Loucy (cell line): ENCODE measurements at regions not wholly inside any gene's neighbourhood (a gene's known extent, or its start where the extent isn't known, plus 50 kb on each side); places are given as distances from the start of the nearest gene placed in this dataset.

Experiments used
- H2AFZ ChIP-seq: fragments of 200-600 bp; sonication (generic); 2 replicates; pipeline ENCODE4 v1.6.0; 2016; ENCODE audit warnings: antibody characterized with exemption, mild to moderate bottlenecking, low read length, moderate library complexity
- H3F3A ChIP-seq: fragments of 200-600 bp; 2 replicates; pipeline ENCODE4 v1.6.0; 2016; ENCODE audit warnings: antibody characterized with exemption, low read depth, mild to moderate bottlenecking
- H3K27me3 ChIP-seq: fragments of 200-600 bp; sonication (generic); 2 replicates; pipeline ENCODE4 v1.6.1; 2014; ENCODE audit warnings: low read length, mild to moderate bottlenecking; ENCODE audit not compliant: insufficient read depth, poor library complexity, severe bottlenecking
- H3K36me3 ChIP-seq: fragments of 200-600 bp; sonication (generic); 2 replicates; pipeline ENCODE4 v1.6.1; 2016; ENCODE audit warnings: low read length; ENCODE audit not compliant: insufficient read depth
- H3K4me1 ChIP-seq: fragments of 200-600 bp; sonication (generic); 2 replicates; pipeline ENCODE4 v1.5.1; 2014; ENCODE audit warnings: low read length, mild to moderate bottlenecking; ENCODE audit not compliant: insufficient read depth, poor library complexity, severe bottlenecking
- H3K4me2 ChIP-seq: fragments of 200-600 bp; sonication (generic); 2 replicates; pipeline ENCODE4 v1.6.0; 2014; ENCODE audit warnings: antibody characterized with exemption, low read length, low read depth, mild to moderate bottlenecking; ENCODE audit not compliant: poor library complexity, severe bottlenecking
- H3K4me3 ChIP-seq: fragments of 200-600 bp; sonication (generic); 2 replicates; pipeline ENCODE4 v1.5.1; 2014; ENCODE audit warnings: low read length, mild to moderate bottlenecking, mixed read lengths; ENCODE audit not compliant: poor library complexity, severe bottlenecking
- H3K79me2 ChIP-seq: fragments of 200-600 bp; sonication (generic); 2 replicates; pipeline ENCODE4 v1.6.1; 2014; ENCODE audit warnings: low read length; ENCODE audit not compliant: insufficient read depth
- H3K9ac ChIP-seq: fragments of 200-600 bp; sonication (generic); 2 replicates; pipeline ENCODE4 v1.6.0; 2014; ENCODE audit warnings: mild to moderate bottlenecking, low read depth, low read length, moderate library complexity; ENCODE audit not compliant: poor library complexity, severe bottlenecking
- H3K9me2 ChIP-seq: fragments of 200-600 bp; sonication (generic); replicated peaks from 2 replicates; pipeline ENCODE4 v1.6.1; 2016; ENCODE audit warnings: low read depth, low read length, mixed read lengths
- H3K9me3 ChIP-seq: fragments of 200-600 bp; sonication (generic); 2 replicates; pipeline ENCODE4 v1.6.1; 2014; ENCODE audit warnings: mild to moderate bottlenecking, antibody characterized with exemption, low read length, low read depth; ENCODE audit not compliant: insufficient read depth
- H4K20me1 ChIP-seq: fragments of 200-600 bp; sonication (generic); 2 replicates; pipeline ENCODE4 v1.6.0; 2014; ENCODE audit warnings: antibody characterized with exemption, low read length, mild to moderate bottlenecking; ENCODE audit not compliant: insufficient read depth, poor library complexity, severe bottlenecking
- EZH2phosphoT487 ChIP-seq: fragments of 200-600 bp; IDR thresholded peaks from 2 replicates; pipeline ENCODE4 v1.6.1; 2018; ENCODE audit warnings: antibody characterized with exemption, mild to moderate bottlenecking, moderate library complexity, borderline replicate concordance
- TF ChIP-seq, protein P1 (sequence below): fragments of 200-600 bp; sonication (generic); conservative IDR thresholded peaks from 2 replicates; pipeline ENCODE4 v1.5.1; 2014; ENCODE audit warnings: mild to moderate bottlenecking, antibody characterized with exemption, low read length

DNA sequence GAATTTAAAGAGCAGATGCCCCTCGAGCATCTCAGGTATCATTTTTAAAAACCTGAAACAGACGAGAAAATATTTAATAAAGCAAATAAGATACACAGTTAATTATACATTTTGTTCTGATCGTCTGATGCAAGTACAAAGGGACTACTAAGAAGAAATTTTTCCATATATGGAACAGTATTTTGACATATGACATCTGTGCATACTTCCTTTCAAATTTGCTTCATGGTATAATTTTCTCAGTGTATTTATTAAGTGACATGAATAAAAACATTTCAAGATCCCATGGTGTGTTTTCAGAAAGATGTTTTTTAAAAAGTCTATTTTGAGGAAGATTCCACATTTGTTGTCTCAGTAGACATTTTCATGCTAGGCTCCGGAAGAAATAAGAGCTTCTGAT is 208.1 kb downstream of the VGLL3 start:
- Histone ChIP-seq H3K9me3 (no peaks in the 10 kb centered on the region), H3K4me1 (no peaks in the 10 kb centered on the region), H3K79me2 (no peaks in the 10 kb centered on the region), H3K4me3 (no peak overlapping the region), H3F3A (no peaks in the 10 kb centered on the region), H3K9ac (no peak overlapping the region), H3K4me2 (no peak overlapping the region), H2AFZ (no peak overlapping the region), H3K36me3 (no peaks in the 10 kb centered on the region), H4K20me1 (no peaks in the 10 kb centered on the region), H3K9me2 (no peaks in the 10 kb centered on the region), H3K27me3 (no peaks in the 10 kb centered on the region)
- TF ChIP-seq EZH2phosphoT487, result no peak

DNA sequence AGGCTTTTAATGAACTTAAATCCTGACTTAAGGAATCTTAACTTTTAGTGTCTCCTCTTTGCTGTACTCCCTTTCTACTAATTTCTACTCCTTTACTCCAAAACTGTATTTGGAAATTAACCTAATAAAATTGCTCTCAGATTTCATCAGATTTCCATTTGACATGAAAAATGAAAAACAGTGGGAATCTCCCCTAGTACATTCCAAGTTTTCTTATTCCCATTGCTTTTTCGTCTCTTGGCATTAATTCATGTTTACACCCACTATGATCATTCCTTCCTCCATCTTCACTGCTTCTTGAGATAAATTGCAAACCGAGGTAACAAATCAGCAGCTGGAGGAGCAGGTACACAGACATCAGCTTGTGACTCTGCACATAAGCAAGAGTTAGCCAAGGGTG is 208.7 kb downstream of the VGLL3 start:
- H3K9me3 ChIP-seq, result no peaks in the 10 kb centered on the region
- H2AFZ ChIP-seq, result no peak overlapping the region
- no peak overlapping the region for H3K4me3 ChIP-seq
- H3F3A ChIP-seq, result no peaks in the 10 kb centered on the region
- H3K36me3 ChIP-seq, result no peaks in the 10 kb centered on the region
- H4K20me1 ChIP-seq, result no peaks in the 10 kb centered on the region
- H3K79me2 ChIP-seq, result no peaks in the 10 kb centered on the region
- H3K9ac ChIP-seq, result no peak overlapping the region
- TF ChIP-seq, protein P1, sequence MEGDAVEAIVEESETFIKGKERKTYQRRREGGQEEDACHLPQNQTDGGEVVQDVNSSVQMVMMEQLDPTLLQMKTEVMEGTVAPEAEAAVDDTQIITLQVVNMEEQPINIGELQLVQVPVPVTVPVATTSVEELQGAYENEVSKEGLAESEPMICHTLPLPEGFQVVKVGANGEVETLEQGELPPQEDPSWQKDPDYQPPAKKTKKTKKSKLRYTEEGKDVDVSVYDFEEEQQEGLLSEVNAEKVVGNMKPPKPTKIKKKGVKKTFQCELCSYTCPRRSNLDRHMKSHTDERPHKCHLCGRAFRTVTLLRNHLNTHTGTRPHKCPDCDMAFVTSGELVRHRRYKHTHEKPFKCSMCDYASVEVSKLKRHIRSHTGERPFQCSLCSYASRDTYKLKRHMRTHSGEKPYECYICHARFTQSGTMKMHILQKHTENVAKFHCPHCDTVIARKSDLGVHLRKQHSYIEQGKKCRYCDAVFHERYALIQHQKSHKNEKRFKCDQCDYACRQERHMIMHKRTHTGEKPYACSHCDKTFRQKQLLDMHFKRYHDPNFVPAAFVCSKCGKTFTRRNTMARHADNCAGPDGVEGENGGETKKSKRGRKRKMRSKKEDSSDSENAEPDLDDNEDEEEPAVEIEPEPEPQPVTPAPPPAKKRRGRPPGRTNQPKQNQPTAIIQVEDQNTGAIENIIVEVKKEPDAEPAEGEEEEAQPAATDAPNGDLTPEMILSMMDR, result no peak
- no peak for TF ChIP-seq EZH2phosphoT487
- H3K4me1 ChIP-seq, result no peaks in the 10 kb centered on the region
- H3K9me2 ChIP-seq, result no peaks in the 10 kb centered on the region
- no peaks in the 10 kb centered on the region for H3K27me3 ChIP-seq
- H3K4me2 ChIP-seq, result no peak overlapping the region

DNA sequence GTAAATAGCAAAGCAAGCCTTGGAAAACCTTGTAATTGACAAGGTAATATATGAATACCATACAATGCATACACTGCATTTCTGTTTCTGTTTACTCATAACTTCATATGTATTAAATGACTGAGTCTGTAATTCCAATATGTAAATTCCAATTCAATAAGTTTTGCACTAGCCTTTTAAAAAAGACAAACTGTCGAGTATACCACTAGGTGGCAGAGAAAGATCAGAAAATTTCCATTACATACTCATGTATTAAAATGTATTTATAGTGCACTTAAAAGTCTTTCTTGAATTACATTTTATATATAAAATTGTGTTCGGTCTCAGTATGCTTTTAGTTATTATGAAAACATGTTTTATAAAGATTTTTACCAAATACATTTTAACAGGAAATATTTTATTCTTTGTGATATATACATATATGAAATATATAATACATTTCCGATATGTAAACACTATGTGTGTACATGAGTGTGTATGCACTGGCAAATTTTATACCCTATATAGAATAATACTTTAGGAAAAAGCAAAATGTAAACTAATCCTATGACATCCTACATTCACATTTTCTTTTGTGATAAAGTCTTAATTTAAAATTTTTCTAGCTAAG is 216.8 kb downstream of the VGLL3 start:
- no peaks in the 10 kb centered on the region for H3K79me2 ChIP-seq
- H3K27me3 ChIP-seq, result no peaks in the 10 kb centered on the region
- H3K4me2 ChIP-seq, result no peak overlapping the region
- TF ChIP-seq, protein P1, result peak; percentile 69
- TF ChIP-seq EZH2phosphoT487, result no peak
- no peak overlapping the region for H3K9ac ChIP-seq
- H2AFZ ChIP-seq, result no peak overlapping the region
- H3F3A ChIP-seq, result no peaks in the 10 kb centered on the region
- no peaks in the 10 kb centered on the region for H3K4me1 ChIP-seq
- H3K9me3 ChIP-seq, result no peaks in the 10 kb centered on the region
- no peaks in the 10 kb centered on the region for H3K9me2 ChIP-seq
- H4K20me1 ChIP-seq, result no peaks in the 10 kb centered on the region
- no peaks in the 10 kb centered on the region for H3K36me3 ChIP-seq
- no peak overlapping the region for H3K4me3 ChIP-seq

DNA sequence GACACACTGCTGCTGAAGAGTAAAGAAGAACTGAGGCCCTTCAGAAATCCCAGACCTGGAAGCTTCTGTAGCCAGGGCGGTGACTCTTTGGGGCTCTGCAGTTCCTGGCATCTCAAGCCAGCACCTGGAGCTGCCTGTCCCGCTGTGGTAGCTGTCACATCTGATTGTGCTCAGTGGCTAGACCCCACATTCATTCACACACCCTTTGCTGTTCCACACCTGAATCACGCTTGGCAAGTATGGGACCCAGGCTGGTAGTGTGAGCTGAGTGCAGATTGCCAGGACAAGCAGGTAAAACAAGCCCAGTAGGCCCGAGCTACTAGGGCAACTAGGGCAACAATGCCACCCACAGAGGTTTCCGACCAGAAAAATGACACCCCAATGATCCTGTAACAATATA is 218.2 kb downstream of the VGLL3 start:
- H3K9me2 ChIP-seq, result no peaks in the 10 kb centered on the region
- no peaks in the 10 kb centered on the region for H3F3A ChIP-seq
- TF ChIP-seq, protein P1, result no peak
- H3K36me3 ChIP-seq, result no peaks in the 10 kb centered on the region
- no peak overlapping the region for H3K9ac ChIP-seq
- H3K4me3 ChIP-seq, result no peak overlapping the region
- no peak overlapping the region for H3K4me2 ChIP-seq
- H3K79me2 ChIP-seq, result no peaks in the 10 kb centered on the region
- H3K9me3 ChIP-seq, result no peaks in the 10 kb centered on the region
- no peaks in the 10 kb centered on the region for H4K20me1 ChIP-seq
- H2AFZ ChIP-seq, result no peak overlapping the region
- H3K27me3 ChIP-seq, result no peaks in the 10 kb centered on the region
- H3K4me1 ChIP-seq, result no peaks in the 10 kb centered on the region
